HG02623 (cell line): ENCODE measurements at regions not wholly inside any gene's neighbourhood (a gene's known extent, or its start where the extent isn't known, plus 50 kb on each side); places are given as distances from the start of the nearest gene placed in this dataset.

Source experiments
- ATAC-seq: cut with Tn5 transposase; IDR thresholded peaks from one replicate; pipeline ENCODE4 v1.9.1; 2021; ENCODE audit warnings: moderate library complexity; ENCODE audit not compliant: unreplicated experiment

DNA sequence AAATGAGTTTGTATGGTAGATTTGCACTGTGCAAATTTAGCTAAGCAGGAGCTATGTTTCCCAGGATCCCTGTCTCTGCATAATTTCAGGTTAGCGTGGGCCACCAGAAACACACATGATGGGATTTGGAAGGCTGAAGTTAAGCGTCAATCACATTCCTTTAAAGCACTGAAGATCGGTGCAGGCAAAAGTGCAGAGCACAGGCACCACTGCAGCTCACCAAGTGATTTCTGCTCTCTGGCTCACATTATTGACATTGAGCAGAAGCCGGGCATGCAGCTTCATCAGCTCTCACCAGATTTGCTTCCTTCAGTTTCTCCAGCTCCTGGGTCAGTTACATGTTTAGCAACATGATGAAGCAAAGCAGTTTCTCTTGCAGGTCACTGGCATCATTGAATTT, 256.4 kb upstream of the TGFBR2 start:
- no peak for ATAC-seq

DNA sequence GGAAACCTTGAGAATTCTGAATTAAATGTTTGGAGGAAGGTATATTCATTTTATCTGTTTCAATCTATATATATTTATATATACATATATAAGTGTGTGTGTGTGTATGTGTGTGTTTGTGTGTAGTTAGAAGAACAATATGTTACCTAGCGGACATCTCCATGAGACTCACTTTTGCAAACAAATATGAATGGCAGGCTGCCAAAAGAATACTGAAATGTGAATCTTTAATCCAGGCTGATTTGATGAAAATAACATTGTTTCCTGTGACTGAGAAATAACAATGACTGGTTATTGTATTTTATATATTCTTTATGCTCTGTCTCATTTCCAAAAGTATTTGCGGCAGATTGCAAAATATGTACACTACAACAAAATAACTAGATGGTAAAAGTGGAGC, 255.5 kb upstream of the TGFBR2 start:
- ATAC-seq = no peak

DNA sequence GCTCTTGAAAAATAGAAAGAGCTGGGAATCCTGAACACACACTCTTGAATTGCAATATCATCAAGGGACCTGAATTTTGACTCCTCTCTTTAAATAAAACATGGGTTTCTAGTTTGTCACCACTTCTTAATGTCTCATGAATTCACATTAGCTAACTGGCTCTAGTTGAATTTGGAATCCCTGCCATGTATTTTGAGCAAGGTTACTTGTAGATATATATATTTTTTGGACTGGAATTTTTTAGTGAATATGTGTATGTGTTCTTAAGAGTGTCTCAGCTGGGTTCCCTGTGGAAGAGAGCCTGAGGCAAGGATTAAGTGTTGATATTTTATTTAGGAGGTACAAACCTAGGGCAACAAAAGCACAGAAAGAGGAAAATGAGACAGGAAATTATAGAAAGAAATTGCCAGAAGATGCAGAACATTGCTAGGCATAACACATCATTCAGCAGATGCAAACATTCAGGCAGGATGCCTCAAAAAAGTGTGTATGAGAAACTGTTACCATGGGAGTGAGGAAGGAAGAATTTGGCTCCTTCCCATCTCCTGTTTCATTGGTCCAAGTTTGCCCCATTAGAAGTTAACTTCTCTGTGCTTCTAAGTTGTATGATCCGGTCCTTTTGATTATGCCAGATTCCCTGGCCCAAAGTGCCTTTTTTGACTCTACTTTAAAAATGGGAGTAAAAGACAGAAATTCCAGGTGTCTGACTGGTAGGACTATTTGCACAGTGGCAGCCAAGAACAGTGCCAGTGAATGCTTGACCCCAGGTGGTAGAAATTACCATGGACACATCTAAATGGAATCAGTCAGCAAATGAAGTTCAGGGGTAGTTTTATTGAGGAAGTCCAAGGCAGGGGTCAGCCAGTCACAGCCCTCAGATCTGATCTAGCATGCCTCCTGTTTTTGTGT, 253.7 kb upstream of the TGFBR2 start:
- ATAC-seq = no peak

DNA sequence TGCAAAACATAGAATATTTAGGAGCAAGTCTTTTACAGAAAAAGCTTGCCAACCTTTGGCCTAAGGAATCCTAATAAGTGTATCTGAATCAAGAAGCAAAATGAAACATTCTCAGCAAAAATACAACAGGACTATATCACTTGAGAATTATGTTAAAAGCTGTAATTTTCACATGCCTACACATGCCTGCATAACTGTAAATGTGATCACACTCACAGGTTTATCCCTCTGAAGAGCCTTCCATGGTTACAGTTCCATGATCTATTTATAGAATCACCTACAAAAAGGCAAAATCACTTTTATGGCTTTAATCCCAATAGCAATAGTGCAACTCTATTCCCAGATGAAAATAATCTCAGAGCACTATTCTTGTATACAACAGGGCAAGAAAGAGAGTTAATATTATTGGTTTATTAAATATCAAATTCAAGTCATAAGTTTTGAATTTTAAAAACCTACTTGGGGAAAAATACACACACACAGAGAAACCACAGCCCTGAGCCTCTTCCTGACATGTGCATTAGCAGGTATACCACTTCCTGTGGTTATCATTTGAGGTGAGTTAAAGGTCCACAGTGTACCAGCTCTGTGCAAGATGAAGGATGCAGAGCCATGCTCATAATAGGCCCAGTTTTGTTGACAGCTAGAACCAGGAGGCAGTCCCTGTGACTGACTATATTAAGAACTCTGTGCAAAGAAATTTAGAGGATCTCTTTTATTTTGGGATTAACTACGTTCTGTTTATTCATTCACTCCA, 252.5 kb upstream of the TGFBR2 start:
- peak; percentile 87 for ATAC-seq

DNA sequence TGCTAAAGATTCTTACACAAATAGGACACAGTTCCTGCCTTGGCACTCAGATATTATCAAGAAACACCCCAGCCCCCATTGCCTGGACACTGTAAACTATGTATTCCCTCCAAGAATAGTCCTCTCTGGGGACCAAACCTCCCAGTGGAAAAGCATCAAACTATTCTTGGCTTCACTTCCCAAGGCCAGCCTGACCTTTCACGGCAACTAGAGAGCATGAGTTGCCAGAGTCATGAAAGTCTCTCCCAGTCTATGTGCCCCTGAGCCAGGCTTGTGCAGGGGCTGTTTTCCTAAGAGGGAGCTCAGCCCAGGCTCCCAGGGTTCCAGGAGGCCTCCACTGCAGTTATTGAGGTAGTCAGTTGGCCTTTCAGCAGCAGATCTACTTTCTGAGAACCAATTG, 251.9 kb upstream of the TGFBR2 start:
- no peak for ATAC-seq

DNA sequence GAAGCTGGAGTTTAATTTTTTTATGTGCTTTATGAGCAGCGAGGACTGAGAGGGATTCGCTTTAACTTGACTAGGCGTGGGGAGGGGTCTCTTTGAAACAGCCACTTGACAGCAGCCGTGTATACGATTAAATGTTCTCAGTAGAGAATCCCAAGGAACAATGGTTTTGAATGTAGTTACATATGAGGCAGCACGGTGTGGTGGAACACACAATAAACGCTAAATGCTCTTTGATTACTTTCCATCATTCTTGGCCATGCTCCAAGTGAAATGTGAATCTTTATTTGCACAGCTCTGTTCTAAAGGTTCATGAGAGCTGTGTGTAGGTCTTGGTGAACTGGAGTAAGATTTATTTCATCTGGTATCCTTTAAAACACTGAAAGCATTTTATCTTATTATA, 251.4 kb upstream of the TGFBR2 start:
- no peak for ATAC-seq

DNA sequence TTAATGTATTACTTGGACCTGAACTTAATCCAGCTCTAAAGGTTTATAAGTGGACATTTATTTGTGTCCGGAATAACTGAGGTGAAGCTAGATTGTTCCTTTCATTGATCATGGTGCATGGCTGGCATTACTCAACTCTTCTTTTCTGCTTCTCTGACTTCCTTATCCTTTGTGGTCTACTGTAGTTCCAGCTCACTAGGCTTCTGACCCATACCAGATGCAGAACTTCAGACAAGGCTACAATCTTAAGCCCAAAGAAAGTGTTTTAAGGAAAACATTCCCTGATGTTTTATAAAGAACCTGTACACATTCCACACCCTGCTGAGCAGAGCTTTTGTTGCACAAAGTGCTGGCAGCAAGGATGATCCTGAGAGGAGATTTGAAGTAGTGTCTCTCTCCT, 250.8 kb upstream of the TGFBR2 start:
- peak; percentile 33 for ATAC-seq

DNA sequence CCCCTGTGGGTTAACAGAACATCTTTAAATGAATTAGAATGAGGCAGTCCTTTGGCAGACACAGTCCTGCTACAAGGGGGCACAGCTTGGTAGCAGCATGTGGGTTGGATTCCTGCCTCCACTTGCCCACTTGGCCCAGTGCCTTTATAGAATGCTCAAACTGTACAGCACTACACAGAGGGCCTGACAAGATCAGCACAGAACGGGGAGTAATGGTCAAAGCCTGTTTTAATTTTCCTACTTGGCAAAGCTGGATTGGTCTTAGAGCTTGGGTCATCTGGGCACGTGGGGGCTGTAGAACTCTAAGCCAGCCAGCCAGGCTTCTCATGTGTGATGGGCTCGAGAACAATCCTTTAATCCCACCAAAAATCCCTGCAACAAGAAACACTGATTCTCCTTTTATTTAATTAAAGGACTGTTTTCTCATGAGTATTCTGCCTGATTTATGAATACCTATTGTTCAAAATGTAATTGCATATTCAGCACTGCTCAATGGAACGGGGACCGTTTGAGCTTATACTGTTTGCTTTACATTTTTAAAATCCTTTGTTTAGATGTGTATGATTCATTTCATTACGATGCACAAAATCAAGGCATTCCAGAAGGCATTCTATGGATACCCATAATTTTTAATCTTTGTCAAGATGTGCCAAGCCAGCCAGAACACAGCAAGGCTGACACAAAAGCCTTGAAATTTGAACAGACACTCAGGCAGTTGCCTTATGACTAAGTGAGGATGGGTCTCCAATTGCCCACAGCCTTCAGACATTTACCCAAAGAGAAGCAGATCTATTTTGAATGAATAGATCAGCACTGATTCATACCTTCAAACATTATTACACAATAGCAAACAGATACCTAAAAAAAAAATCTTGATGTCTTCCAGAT, 249.3 kb upstream of the TGFBR2 start:
- ATAC-seq = no peak

DNA sequence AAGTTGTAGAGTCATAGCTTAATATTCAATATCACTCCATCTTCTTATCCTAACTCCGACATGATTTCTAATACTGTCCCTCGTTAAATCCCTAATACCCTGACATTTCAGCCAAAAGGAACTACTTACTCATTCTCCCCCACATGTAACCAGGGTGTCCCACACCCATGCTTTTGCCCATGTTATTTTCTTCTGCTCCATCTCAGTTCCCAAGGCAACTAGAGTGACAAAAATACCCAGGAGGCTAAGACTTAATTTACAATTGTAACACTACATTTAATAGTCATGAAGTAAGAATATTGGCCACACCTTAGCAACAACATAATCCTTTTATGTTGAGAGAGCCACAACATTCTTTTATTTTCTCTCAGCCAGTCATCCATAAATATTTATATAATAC, 248.5 kb upstream of the TGFBR2 start:
- no peak for ATAC-seq

DNA sequence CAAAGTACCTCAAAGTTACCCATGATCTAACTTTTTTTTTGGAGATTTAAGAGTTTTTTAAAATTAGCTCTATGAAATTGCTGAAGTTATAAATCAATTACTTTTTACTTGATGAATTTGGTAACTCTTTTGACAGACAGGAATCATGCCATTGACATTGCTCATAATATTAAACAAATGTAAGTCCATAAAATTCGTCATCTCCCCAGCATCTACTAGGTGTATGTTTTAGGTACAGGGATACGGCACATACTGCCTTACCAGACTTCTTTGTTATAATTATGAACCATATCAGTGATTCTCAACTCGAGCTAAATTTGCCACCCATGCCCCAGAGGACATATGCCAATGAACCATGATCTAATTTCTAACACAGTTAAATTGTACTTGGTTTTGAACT, 247.5 kb upstream of the TGFBR2 start:
- no peak for ATAC-seq

DNA sequence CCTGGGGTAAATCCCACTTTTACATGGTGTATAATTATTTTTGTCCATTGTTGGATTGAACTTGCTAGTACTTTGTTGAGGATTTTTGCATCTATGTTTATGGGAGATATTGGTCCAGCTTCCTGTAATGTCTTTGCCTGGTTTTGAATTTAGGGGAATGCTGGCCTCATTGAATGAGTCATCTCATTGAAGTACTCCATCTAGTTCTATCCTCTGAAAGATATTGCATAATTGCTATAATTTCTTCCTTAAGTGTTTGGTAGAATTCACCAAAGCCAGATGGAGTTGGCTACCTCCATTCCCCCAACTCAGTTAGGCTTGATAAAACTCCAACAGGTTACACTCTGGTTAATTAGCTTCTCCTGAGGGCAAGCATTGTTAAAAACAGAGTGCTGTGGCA, 237.4 kb upstream of the TGFBR2 start:
- ATAC-seq = no peak

DNA sequence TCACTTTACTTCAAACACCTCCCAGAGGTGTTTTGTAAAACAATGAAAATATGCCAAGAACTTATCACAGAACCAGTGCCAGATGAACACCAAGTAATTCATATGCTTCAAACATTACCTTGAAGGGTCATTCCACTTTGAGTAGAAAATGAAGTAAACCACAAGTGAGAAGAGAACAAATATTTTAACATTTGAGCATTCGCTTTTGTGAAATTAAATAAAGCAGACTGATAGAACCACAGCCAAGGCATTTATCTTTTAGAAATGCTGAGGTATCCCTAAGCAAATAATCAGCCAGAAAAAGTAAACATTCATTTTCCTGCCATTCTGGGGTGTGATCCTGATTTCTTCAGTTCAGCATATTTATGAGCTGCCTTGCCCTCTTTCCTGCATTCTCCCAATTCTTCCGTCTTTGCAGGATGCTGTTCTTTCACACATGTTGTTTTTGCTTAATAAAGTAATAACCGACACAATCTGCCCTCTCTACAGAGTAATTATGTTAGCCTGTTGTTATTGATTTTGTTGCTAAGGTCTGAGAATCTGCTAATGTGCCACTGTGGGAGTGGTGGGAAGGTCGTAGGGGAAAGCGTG, 235.6 kb upstream of the TGFBR2 start:
- no peak for ATAC-seq

DNA sequence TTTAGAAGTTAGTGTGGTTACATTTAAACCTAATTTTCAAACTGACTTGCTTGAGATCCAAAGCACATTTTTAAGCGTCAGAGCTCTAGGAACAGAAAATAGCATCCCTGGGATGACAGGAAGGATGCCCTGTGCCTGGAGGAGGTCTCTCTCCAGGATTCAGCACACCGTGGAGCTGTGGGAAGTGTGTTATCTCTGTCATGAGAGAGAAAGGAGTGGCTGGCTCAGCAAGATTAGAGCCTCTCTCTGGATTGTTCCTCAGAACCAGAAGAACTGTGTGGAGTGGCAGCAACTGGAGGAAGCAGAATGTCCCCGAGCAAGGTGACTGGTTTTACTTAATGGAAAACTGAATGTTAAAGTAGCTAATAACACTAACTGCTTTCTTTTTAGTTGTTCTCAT, 233.6 kb upstream of the TGFBR2 start:
- ATAC-seq = no peak

DNA sequence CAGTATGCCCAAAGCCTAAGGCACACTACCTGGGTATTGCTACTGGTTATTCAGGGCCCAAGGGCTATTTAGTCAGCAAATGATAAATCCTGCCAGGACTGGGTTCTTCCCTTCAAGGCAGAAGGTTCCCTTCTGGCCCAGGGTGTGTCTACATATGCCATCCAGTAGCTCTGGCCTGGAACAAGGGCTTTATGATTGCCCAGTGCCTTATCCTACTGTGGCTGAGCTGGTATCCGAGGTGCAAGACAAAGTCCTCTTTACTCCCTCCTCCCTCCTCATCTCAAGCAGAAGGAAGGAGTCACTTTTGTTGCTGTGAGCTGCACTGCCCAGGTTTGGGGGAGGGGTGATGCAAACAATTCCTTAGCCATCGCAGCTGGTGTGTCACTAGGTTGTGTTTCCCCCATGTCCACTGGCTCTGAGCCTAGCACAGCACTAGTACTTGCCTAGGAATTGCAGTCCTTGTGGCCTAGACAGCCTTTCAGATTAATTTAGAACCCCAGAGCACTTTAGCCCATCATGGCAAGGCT, 221.8 kb upstream of the TGFBR2 start:
- ATAC-seq = no peak

DNA sequence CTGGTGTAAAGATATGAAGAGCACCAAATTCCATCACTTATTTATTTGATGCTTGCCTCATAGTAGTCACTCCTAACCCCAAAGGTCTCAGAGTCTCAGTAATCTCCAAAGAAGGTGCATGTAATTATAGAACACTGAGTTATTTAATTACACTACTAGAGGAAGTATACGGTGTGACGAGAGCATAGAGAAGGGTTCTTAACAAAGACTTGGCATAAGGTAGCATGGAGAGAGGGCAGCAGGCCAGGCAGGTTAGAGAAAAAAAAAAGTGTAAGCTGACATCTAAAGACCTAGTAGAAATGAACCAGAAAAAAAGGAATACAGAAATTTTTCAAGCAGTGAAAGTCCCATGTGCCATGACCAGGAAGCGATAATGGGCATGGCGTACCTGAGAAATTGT, 213.3 kb upstream of the TGFBR2 start:
- ATAC-seq = no peak

DNA sequence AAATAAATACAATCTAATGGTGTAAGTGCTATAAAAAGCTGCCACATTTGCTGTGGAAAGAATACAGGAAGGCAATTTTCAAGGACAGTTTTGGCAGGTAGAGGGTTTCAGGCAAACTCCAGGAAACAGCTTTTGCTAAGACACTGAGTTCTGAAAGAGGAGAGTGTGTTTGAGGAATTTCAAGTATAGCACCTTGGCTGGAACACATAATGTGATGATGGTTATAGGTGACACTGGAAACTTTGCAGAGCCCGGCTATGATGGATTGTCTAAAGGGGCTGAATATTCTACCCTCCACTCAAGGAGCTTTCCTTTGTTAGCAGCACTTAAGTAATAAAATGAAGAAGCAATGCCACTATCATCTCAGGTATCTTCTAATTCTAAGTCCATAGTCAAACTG, 209.4 kb upstream of the TGFBR2 start:
- ATAC-seq = no peak

DNA sequence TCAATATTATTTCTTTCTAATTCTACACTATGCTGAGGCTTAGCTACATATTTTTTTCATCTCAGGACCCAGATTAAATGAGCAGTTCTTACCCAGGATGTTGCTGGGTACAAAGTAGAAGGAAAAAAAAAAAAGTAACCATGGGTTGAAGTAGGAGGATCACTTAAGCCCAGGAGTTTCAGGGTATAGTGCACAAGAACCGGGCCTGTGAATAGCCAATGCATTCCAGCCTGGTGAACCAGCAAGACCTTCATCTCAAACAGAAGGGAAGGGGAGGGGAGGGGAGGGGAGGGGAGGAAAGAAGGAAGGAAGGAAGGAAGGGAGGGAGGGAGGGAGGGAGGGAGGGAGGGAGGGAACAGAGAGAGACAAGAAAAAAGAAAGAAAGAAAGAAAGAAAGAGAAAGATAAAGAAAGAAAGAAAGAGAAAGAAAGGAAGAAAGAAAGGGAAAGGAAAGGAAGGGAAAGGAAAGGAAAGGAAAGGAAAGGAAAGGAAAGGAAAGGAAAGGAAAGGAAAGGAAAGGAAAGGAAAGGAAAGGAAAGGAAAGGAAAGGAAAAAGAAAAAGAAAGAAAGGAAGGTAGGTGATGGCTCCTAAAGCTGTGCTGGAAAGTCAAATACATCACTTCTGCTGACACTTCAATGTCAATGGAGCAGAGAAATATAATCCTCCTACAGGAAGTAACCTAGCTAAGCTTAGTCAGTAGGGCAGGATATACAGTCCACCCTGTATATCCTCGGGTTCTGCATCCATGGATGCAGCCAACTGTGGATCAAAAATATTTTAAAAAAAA, 206.8 kb upstream of the TGFBR2 start:
- no peak for ATAC-seq

DNA sequence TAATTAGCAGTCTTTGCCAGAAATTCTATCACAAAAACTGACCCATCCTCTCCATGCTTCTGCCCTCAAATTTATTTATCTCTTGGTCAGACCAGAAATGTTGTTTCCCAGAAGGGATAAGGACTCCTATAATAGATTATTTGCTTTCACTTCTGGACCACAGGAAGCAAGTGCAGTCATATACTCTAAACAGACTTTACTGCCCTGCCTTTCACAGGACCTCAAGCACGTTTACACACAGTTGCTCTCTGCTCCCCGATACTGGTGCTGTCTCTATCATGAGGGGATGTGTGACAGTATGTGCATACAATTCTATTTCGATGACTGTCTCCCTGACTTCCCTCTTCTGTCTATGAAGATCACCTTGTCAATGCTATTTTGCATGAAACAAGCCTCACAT, 205.5 kb upstream of the TGFBR2 start:
- no peak for ATAC-seq

DNA sequence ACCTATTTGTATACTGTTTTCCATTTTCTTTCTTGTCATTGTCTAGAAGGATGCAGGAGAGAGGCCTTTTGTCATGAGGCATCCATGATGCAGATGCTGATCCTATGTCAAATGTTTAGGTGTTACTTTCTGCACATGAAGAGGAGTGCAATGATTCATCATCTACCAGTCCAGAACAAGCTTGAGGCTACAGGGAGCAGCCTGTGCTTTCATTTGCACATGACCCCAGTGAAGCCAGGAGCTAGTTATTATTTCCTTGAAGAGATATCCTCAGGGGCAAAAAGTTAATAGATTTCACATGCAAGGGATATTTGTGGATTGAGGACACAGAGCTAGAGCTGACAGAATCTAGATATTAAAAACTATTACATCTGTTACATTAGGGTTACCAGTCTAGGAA, 204.4 kb upstream of the TGFBR2 start:
- no peak for ATAC-seq

DNA sequence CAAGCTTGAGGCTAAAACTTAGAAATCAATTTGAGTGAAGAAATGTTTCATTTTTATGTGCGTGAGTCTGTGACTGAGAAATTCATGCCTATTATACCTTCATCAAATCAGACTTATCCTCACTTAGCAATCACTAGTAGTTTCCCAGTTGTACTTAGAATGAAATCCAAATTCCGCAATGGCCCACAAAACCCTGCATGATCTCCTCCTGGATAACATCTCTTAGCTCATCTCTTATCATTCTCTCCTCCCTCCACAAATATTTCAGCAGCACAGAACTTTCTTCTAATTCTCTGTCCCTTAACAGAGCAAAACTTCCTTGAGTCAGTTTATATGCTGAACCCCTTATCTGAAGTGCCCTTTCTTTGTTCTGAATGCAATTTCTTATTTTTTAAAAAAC, 198.8 kb upstream of the TGFBR2 start:
- no peak for ATAC-seq
